ENCODE measurements at regions not wholly inside any gene's neighbourhood (a gene's known extent, or its start where the extent isn't known, plus 50 kb on each side); places are given as distances from the start of the nearest gene placed in this dataset.
A peak's percentile ranks its signal among the peaks of the same experiment; 100 is the strongest.

- H3K4me3 ChIP-seq (ENCODE audit: control insufficient read depth, low read depth, low read length), result no peak overlapping the region
- TF ChIP-seq CTCF (conservative IDR thresholded peaks at IDR 0.05; ENCODE audit: control insufficient read depth, insufficient read depth, low read depth, low read length), result no peak
- no peak for DNase-seq (ENCODE audit: low read depth)
These were observed 219.2 kb downstream of the IRS1 start for GRCh38 chr2:226580403-226580802.

- H3K4me3 ChIP-seq (ENCODE audit: control insufficient read depth, low read depth, low read length), result no peak overlapping the region
- DNase-seq (ENCODE audit: low read depth), result peak; percentile 41
- no peak for TF ChIP-seq CTCF (conservative IDR thresholded peaks at IDR 0.05; ENCODE audit: control insufficient read depth, insufficient read depth, low read depth, low read length)
These were observed 220.1 kb downstream of the IRS1 start for GRCh38 chr2:226579519-226579918.

- DNase-seq (ENCODE audit: low read depth), result peak; percentile 59
- TF ChIP-seq CTCF (conservative IDR thresholded peaks at IDR 0.05; ENCODE audit: control insufficient read depth, insufficient read depth, low read depth, low read length), result no peak
- H3K4me3 ChIP-seq (ENCODE audit: control insufficient read depth, low read depth, low read length), result no peak overlapping the region
These were observed 220.7 kb downstream of the IRS1 start for GRCh38 chr2:226578879-226579278.

- no peak overlapping the region for H3K4me3 ChIP-seq (ENCODE audit: control insufficient read depth, low read depth, low read length)
- peak; percentile 30 for DNase-seq (ENCODE audit: low read depth)
- TF ChIP-seq CTCF (conservative IDR thresholded peaks at IDR 0.05; ENCODE audit: control insufficient read depth, insufficient read depth, low read depth, low read length), result no peak
These were observed 221.2 kb downstream of the IRS1 start for GRCh38 chr2:226578373-226578772.

- no peak for DNase-seq (ENCODE audit: low read depth)
- TF ChIP-seq CTCF (conservative IDR thresholded peaks at IDR 0.05; ENCODE audit: control insufficient read depth, insufficient read depth, low read depth, low read length), result no peak
- H3K4me3 ChIP-seq (ENCODE audit: control insufficient read depth, low read depth, low read length), result no peak overlapping the region
These were observed 223.7 kb downstream of the IRS1 start for GRCh38 chr2:226575928-226576327.

- no peak for DNase-seq (ENCODE audit: low read depth)
- no peak overlapping the region for H3K4me3 ChIP-seq (ENCODE audit: control insufficient read depth, low read depth, low read length)
- no peak for TF ChIP-seq CTCF (conservative IDR thresholded peaks at IDR 0.05; ENCODE audit: control insufficient read depth, insufficient read depth, low read depth, low read length)
These were observed 226.5 kb downstream of the IRS1 start for GRCh38 chr2:226573158-226573557.

- no peak overlapping the region for H3K4me3 ChIP-seq (ENCODE audit: control insufficient read depth, low read depth, low read length)
- DNase-seq (ENCODE audit: low read depth), result no peak
- TF ChIP-seq CTCF (conservative IDR thresholded peaks at IDR 0.05; ENCODE audit: control insufficient read depth, insufficient read depth, low read depth, low read length), result no peak
These were observed 235.0 kb downstream of the IRS1 start for GRCh38 chr2:226564667-226565066.
